ENCODE measurements at regions not wholly inside any gene's neighbourhood (a gene's known extent, or its start where the extent isn't known, plus 50 kb on each side); places are given as distances from the start of the nearest gene placed in this dataset.

DNA sequence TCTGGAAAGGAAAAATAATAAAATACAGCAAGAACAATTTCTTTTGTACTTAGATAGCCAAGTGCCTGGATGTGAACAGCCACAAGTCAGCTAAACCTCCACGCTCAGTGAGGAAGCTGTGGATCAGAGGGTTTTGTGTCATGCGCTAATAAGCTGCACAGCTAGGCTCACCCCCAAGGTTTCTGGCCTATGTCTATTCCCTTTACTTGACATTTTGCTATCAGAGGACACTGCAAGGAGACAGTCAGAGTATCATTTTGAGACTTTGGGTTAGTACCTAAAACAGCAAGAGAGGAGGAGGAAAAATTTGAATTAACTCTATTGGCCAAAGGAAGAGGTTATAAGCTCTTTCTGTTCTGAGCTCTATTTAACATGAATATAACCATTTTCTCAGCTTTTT, 139.3 kb downstream of the KCNJ2 start:
- TF ChIP-seq, protein P1, sequence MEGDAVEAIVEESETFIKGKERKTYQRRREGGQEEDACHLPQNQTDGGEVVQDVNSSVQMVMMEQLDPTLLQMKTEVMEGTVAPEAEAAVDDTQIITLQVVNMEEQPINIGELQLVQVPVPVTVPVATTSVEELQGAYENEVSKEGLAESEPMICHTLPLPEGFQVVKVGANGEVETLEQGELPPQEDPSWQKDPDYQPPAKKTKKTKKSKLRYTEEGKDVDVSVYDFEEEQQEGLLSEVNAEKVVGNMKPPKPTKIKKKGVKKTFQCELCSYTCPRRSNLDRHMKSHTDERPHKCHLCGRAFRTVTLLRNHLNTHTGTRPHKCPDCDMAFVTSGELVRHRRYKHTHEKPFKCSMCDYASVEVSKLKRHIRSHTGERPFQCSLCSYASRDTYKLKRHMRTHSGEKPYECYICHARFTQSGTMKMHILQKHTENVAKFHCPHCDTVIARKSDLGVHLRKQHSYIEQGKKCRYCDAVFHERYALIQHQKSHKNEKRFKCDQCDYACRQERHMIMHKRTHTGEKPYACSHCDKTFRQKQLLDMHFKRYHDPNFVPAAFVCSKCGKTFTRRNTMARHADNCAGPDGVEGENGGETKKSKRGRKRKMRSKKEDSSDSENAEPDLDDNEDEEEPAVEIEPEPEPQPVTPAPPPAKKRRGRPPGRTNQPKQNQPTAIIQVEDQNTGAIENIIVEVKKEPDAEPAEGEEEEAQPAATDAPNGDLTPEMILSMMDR (IDR thresholded peaks at IDR 0.05): no peak
- no peak for TF ChIP-seq POLR2A (IDR thresholded peaks at IDR 0.05)
